Right lobe of liver (tissue), 6 donors: ENCODE measurements at regions not wholly inside any gene's neighbourhood (a gene's known extent, or its start where the extent isn't known, plus 50 kb on each side); places are given as distances from the start of the nearest gene placed in this dataset.

Experiments
- ATAC-seq, 4 donors: fragments of 200-7000 bp; cut with Tn5 transposase; one replicate each; pipeline ENCODE4 v1.9.1; 2020; ENCODE audit warnings: mild to moderate bottlenecking in 4 of 4, moderate library complexity in 4 of 4
- DNase-seq, 3 donors: peaks; one replicate each; pipeline ENCODE4 v3.0.0-alpha.2; 2020
- H3K27ac ChIP-seq, 3 donors: fragments of 200-600 bp; one replicate each; pipeline ENCODE4 v1.8.0; 2022
- H3K27me3 ChIP-seq, 2 donors: fragments of 200-600 bp; one replicate each; pipeline ENCODE4 v1.8.0; 2022
- H3K36me3 ChIP-seq, 4 donors: fragments of 200-600 bp; sonication (generic) in 1 of 4; one replicate each; pipeline versions ENCODE4 v1.5.1 to v1.8.0; 2017 to 2022; ENCODE audit warnings: control low read depth in 1 of 4
- H3K4me1 ChIP-seq, 4 donors: fragments of 200-600 bp; sonication (generic) in 1 of 4; one replicate each; pipeline versions ENCODE4 v1.5.1 to v1.8.0; 2017 to 2022; ENCODE audit warnings: control low read depth in 1 of 4
- H3K4me3 ChIP-seq, 3 donors: fragments of 200-600 bp; one replicate each; pipeline ENCODE4 v1.8.0; 2022
- H3K9me3 ChIP-seq, 4 donors: fragments of 200-600 bp; sonication (generic) in 1 of 4; one replicate each; pipeline versions ENCODE4 v1.5.1 to v1.8.0; 2017 to 2022; ENCODE audit warnings: control low read depth in 1 of 4
- CTCF ChIP-seq, 4 donors: fragments of 200-600 bp in 3 of 4; fragments of 450-650 bp in 1 of 4; IDR thresholded peaks; one replicate each; pipeline versions ENCODE4 v1.5.1 to v1.8.0; 2016 to 2022; ENCODE audit warnings: antibody characterized with exemption in 4 of 4, mild to moderate bottlenecking in 2 of 4
- POLR2A ChIP-seq: fragments of 450-650 bp; IDR thresholded peaks from one replicate; pipeline ENCODE4 v1.6.1; 2017; ENCODE audit warnings: antibody characterized with exemption, mild to moderate bottlenecking
- WGBS: methylation state at CpG from one replicate; pipeline ENCODE4 v1.1.6; 2018; ENCODE audit warnings: low coverage, low lambda C conversion rate; ENCODE audit not compliant: insufficient coverage; ENCODE audit errors: missing lambda C conversion rate; 5-methylcytosine and 5-hydroxymethylcytosine counted together
- intact Hi-C, 2 donors: fragments of 100-400 bp; cut with DNase I; formaldehyde crosslinking; loops; one replicate each; pipeline versions ENCODE4 v1.11.2 to v1.14.1; 2022
- donor health status: DM: no; HTN: yes; CAD: no.
- donor health status: DM: no; HTN: no; CAD: no.
- donor health status: DM: no; HTN: no; CAD: no.
- donor health status: DM: no; HTN: yes; CAD: no.
- donor health status: DM: no; HTN: yes; CAD: no.

GRCh38 chr20:52890130-52890529 is 82.0 kb upstream of the TSHZ2 start:
- Histone ChIP-seq H3K36me3 (no peaks in the 10 kb centered on the region), H3K27me3 (no peaks in the 10 kb centered on the region), H3K27ac (no peak overlapping the region), H3K4me1 (no peaks in the 10 kb centered on the region), H3K9me3 (no peaks in the 10 kb centered on the region), H3K4me3 (no peak overlapping the region)
- intact Hi-C loops: no loop called here
- TF ChIP-seq CTCF (IDR thresholded peaks at IDR 0.05) (no peak), POLR2A (no peak)
- DNase-seq (no peak), ATAC-seq (no peak)
- whole genome bisulfite sequencing: 65% methylated on average over 3 of the region's 3 CpGs

GRCh38 chr20:52889225-52889624 is 82.9 kb upstream of the TSHZ2 start:
- DNase-seq: no peak
- Histone ChIP-seq H3K4me1 (no peaks in the 10 kb centered on the region), H3K4me3 (no peak overlapping the region), H3K27ac (no peak overlapping the region), H3K27me3 (no peaks in the 10 kb centered on the region), H3K9me3 (no peaks in the 10 kb centered on the region), H3K36me3 (no peaks in the 10 kb centered on the region)
- WGBS: 72% methylated on average over 4 of the region's 4 CpGs
- intact Hi-C loops: no loop called here
- ATAC-seq: no peak
- TF ChIP-seq CTCF (IDR thresholded peaks at IDR 0.05): no peak
- no peak for TF ChIP-seq POLR2A

GRCh38 chr20:52888096-52888495 is 84.1 kb upstream of the TSHZ2 start:
- ATAC-seq (no peak), DNase-seq (no peak)
- 100% methylated on average over 3 of the region's 3 CpGs for WGBS
- Histone ChIP-seq H3K27ac (no peak overlapping the region), H3K9me3 (no peaks in the 10 kb centered on the region), H3K4me1 (no peaks in the 10 kb centered on the region), H3K36me3 (no peaks in the 10 kb centered on the region), H3K27me3 (no peaks in the 10 kb centered on the region), H3K4me3 (no peak overlapping the region)
- intact Hi-C loops: no loop called here
- no peak for TF ChIP-seq CTCF (IDR thresholded peaks at IDR 0.05)

- H3K36me3 ChIP-seq: no peaks in the 10 kb centered on the region
- H3K9me3 ChIP-seq: no peaks in the 10 kb centered on the region
- DNase-seq (no peak), ATAC-seq (no peak)
- intact Hi-C loops: no loop called here
- H3K4me3 ChIP-seq: no peak overlapping the region
- TF ChIP-seq POLR2A: no peak
- no peaks in the 10 kb centered on the region for H3K4me1 ChIP-seq
- no peak overlapping the region for H3K27ac ChIP-seq
- no peaks in the 10 kb centered on the region for H3K27me3 ChIP-seq
These were observed 91.2 kb upstream of the TSHZ2 start for GRCh38 chr20:52880997-52881396.

- intact Hi-C loops: no loop called here
- H3K4me3 ChIP-seq: no peak overlapping the region
- no peak for ATAC-seq
These were observed 91.9 kb upstream of the TSHZ2 start for GRCh38 chr20:52880259-52880658.

More at GRCh38 chr20:52880259-52880658, 91.9 kb upstream of the TSHZ2 start:
- DNase-seq: no peak
- H3K27ac ChIP-seq: no peak overlapping the region
- H3K27me3 ChIP-seq: no peaks in the 10 kb centered on the region
- H3K9me3 ChIP-seq: no peaks in the 10 kb centered on the region
- H3K36me3 ChIP-seq: no peaks in the 10 kb centered on the region
- WGBS: 54% methylated on average over 3 of the region's 3 CpGs
- no peaks in the 10 kb centered on the region for H3K4me1 ChIP-seq
- no peak for TF ChIP-seq CTCF (IDR thresholded peaks at IDR 0.05)
- TF ChIP-seq POLR2A: no peak
